Fibroblast of gingiva (primary cell): ENCODE measurements at regions not wholly inside any gene's neighbourhood (a gene's known extent, or its start where the extent isn't known, plus 50 kb on each side); places are given as distances from the start of the nearest gene placed in this dataset.
"Not testable (repeated sequence)": the region's sequence is repeated elsewhere in the genome, so short reads cannot be mapped to it uniquely, and the experiment has no call there.

Experiments
- DNase-seq: peaks from one replicate; pipeline ENCODE4 v3.0.0-alpha.2; 2011; ENCODE audit warnings: low read depth

DNA sequence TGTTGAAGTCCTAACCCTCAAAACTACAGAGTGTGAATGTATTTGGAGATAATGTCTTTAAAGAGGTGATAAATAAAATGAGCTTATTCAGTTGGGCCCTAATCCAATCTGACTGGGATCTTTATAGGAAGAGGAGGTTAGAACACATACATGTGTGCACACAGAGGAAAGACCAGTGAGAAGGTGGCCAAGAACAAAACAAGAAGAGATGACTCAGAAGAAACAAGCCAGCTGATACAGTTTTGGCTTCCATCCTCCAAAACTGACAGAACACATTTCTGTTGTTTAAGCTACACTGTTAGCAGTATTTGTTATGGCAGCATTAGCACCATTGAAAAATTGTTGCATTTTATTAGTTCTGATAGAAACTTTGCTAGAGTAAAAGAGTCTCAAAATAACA lies 609.3 kb upstream of the IMPG1 start:
- DNase-seq: no peak

DNA sequence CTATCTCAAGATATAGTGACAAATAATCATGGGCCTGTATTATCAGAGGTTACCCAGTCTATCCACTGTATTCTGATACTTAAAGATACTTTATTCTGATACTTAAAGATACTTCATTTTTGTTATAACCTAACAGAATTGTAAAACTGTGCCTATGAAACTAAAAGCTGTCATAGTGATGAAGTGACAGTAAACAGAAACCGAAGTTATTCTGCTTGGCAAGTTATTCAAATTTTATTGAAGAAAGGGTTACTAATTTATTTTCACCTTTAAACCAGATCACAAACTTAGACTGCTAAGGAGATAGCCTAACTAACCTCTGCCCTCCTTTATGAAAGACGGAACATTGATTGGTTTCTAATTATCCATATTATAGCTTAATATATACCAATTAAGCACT lies 604.6 kb upstream of the IMPG1 start:
- no peak for DNase-seq

DNA sequence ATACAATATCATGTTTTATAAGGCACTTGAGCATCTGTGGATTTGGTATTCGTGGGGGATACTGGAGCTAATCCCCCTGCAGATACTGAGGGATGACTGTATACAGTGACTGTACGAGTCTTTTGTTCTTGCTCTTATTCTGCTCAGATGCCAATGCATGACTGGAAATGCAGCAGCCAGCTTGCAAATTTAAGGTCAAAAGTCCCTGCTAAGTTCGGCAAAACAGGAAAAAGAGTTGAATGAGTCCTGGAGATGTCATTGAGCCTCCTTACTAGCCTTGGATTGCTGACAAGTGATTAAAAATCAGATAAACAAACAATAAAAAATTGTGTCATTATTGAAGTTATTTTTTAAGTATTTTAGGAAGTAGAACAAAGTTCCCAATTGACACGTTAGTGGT lies 599.3 kb upstream of the IMPG1 start:
- DNase-seq: no peak

DNA sequence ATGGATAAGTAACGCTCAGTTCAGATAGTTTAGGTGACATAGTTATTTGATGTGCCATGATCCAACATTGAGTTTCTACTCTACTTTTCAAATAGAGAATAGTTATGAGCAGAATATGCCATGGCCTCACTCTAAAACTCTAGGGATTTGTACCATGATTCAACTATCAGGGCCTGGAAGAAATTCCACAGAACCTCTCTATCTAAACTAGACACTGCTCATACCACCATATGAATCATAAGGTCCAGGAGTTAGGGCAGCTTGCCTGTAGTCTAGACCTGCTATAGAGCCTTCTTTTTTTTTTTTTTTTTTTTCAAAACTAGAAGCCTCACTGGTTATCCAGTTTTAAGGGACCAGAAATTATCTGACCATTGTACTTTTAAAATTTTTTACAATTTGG lies 571.8 kb upstream of the IMPG1 start:
- DNase-seq: no peak

DNA sequence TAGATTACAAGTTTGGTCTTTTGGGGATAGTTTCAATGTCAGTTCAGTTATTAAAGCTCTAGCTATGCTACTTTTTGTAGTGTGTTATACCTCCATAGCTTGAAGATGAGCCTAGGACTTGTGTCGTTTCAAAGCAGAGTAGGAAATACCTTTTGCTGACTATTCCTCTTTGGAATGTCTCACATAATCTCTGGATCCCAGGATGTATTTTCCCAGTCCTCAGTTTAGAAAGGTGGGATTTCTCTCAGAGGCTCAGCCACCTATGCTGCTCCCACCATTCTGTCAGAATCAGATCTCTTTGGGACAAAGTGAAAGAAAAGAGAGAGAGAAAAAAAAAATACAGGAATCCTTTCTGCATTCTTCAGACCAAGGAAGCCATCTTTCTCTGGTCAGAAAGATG lies 567.5 kb upstream of the IMPG1 start:
- no peak for DNase-seq

DNA sequence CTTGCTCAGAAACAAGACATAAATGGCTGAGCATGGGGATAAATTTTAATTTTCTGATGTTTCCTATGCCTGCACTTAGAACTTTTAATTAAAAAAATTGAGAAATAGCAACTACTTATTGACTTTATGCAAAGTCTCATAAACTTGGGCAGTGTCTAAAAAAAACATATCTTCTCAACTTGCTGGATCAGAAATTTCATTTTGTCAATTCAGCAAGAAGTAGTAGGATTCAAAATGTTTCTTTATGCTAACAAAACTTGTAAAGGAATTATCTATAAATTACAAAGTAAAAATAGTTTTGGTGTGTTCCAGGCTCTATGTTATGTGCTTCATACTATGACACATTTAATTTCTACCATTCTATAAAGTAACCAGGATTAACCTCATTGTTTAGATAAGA lies 562.2 kb upstream of the IMPG1 start:
- DNase-seq: no peak

DNA sequence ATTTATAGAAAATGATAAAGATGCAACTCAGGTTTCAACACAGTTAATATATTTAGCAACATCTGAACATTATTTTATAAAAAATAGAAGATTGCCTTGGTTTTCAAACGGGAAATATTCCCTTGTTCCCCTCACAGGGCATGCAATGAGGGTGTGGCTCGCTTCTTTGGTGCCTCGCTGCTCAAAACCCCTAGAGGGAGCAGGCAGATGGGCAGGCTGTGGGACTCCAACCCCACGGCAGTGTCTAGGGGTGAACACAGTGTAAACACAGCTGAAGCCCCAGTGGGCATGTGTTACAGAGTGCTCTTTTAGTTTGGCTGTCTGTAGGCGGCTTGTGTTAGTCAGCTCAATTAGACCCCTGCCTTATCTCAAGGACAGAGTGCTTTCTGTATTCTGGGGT lies 560.8 kb upstream of the IMPG1 start:
- DNase-seq: no peak

DNA sequence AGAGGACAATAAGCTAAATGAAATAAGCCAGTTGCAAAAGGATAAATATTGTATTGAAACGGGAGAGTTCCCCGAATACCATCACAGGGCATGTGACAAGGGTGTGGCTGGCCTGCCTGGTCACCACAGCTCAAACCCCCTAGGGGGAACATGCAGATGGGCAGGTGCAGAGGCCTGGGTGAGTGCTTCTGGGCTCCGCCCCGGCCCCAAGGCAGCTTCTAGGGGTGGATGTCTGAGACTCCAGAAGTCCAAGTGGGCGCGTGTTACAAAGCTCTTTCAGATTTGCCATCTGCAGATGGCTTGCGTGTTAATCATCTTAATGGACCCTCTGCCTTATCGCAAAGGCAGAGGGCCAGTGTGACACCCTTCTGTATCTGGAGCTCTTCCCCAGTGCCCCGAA lies 559.2 kb upstream of the IMPG1 start:
- DNase-seq: no peak

DNA sequence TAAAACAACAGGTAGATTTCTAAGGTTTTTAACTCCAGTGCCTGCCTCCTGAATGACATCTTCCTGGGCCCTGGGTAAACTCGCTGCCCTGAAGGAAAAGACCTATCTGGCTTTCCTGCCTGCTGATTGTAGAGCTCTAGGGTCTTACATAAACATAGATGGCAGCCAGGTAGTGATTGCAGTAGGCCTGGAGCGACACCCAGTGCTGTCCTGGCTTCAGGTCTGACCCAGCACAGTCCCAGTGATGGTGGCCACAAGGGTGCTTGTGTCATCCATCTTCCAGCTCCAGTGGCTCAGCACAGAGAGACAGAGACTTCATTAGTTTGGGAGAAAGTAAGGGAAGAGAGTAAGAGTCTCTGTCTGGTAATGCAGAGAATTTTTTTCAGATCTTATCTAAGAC lies 542.9 kb upstream of the IMPG1 start:
- no peak for DNase-seq

DNA sequence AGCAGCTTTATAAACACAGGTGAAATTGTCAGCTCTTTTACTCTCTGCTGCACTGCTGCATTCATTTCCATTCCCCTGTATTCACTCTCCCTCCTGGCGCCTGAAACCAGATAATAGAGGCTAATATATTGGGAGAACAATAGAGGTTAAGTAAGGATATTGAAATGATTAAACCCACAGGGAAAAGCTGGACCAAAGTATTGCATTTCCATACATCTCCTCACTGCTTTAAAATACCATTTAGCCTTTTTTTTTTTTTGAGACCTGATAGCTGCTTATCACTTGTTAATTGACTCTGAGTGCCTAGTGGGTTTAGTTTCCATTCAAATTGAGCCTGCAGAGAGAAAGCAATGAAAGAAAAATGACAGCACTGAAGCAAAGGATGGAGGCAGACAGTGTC lies 540.5 kb upstream of the IMPG1 start:
- no peak for DNase-seq

DNA sequence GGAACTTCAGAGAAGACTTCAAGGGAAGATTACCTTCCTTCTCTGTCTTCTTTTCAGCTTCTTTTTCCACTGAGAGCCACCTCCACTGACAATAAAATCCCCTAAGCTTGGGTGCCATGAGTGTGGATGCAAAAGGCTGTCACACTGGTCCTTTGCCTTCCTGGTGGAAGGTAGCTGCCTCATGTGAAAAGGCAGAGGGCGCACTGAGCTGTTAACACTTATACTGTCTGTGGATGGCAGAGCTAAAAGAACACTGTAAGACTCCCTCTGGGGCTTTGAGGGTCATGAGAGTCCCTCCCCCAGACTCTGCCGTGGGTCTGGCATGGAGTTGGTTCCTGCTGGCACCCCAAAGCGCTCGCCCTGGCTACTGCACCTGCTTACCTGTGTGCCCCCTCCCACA lies 536.7 kb upstream of the IMPG1 start:
- DNase-seq: no peak

DNA sequence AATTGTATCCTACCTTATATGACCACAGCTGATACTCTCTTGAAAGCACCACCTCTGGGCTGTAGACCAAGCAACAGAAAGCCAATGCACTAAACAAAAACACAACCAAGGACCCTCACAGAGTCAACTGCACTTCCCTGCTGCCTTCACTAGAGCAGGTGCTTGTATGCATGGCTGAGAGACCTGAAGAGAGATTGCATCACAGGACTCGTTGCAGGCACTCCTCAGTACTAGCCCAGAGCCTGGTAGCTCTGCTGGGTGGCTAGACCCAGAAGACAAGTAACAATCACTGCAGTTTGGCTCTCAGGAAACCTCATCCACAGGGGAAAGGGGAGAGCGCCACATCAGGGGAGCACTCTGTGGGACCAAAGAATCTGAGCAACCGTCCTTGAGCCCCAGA lies 521.6 kb upstream of the IMPG1 start:
- DNase-seq: no peak

DNA sequence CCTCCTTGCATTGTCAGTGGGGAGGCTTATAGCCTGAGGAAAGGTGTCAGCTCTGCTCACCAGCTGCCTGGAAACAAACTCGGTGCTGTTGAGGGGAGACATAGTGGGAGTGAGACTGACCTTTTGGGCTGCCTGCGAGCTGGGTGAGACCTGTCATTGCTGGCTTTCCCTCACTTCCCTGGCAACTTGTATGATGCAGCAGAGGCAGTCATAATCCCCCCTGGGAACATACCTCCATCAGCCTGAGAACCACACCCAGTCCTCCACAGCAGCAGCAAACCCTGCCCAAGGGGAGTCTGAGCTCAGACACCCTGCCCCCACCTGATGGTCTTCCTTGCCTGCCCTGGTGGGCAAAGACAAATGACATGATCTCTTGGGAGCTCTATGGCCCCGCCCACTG lies 521.2 kb upstream of the IMPG1 start:
- DNase-seq: no peak

DNA sequence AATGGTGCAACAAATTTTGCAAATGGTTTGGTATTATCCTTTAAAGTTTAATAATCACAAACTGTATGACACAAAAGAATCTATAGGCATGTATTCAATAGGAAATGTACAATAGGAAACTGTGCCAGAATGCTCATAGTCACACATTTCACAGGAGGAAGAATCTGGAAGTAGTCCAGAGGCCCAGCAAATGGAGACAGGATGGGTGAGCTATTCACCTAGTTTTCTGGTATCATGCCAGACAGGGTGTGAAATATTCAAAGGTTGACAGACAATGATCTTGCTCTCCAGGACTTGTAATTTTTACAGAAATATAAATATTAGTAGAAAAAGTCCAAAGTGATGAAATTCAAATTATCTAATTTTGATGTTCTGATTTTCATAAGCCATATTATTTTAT lies 520.1 kb upstream of the IMPG1 start:
- DNase-seq: no peak

DNA sequence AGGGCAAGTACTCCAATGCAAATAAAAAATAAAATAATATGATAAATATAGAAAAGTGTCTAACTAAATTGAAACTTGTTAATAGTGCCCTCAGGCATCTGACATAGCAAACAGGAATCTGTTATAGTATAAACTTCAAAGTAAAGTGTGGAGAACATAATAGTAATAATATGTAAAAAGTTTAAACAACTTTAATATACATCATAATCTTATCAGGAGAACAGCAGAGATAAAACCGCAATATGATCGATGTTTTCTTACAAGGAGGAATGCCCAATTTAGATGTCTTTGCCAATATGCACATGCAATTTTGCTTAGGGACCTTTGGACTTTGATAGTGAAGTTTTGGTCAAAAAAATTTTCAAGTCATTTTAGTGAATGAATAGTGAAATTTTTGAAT lies 514.8 kb upstream of the IMPG1 start:
- no peak for DNase-seq

DNA sequence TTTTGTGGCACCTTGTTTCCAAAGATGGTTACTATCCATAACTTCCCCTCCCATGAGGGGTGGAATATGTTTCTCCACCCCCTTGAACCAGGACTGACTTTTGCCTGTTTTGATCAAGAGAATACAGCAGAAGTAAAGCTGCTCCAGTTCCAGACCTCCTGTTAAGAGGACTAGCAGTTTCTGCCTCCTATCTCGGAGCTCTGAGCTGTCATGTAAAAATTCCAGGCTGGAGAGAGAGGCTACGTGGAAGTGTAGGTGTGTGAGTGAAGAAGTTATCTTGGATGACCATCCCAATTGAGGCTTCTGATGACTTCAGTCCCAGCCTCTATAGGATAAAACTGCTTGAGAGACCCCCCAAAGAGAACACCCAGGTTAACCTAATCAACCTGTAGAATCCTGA lies 511.7 kb upstream of the IMPG1 start:
- no peak for DNase-seq

DNA sequence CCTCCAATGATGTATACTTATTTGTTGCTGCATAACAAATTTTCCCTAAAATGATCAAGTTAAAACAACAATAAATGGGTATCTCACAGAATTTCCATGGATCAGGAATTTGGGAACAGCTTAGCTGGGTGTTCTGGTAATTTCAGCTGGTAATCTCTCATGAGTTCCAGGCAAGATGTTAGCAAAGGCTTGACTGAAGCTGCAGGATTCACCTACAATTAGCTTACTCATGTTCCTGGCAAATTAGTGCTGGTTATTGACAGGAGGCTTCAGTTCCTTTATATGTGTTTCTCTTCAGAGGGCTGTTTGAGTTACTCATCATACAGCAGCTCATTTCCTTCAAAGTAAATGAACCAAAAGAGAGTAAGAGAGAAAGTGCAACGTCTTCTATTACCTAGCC lies 506.3 kb upstream of the IMPG1 start:
- DNase-seq: no peak

DNA sequence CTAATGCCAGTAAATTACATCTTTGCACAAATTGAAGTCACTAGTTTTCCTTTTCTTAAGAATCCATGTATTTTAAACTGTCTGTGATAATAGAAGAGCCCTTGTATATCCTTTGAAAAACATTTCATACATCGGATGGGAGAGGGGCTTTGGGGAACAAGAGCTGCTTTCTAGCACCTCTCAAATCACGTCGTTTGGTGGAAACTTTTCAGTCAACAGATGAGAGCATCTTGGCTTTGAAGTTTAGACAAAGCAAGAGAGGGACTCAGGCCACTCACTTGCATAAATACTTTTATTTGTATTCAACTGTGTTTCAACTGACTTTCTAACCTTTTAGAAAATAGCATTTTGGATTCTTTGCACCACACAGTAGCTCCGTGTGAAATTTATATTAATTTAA lies 502.3 kb upstream of the IMPG1 start:
- DNase-seq: no peak

DNA sequence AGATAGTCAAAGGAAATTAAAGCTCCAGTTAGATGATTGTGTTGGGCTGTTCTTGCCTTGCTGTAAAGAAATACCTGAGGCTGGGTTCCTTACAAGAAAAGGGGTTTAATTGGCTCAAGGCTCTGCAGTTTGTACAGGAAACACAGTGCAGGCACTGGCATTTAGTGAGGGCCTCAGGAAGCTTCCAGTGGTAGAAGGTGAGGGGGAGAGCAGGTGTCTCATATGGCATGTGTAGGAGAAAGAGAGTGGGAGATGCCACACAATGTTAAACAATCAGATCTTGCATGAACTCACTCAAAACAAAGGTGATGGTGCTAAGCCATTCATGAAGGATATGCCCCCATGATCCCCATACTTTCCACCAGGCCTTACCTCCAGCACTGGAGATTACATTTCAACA lies 493.5 kb upstream of the IMPG1 start:
- no peak for DNase-seq

DNA sequence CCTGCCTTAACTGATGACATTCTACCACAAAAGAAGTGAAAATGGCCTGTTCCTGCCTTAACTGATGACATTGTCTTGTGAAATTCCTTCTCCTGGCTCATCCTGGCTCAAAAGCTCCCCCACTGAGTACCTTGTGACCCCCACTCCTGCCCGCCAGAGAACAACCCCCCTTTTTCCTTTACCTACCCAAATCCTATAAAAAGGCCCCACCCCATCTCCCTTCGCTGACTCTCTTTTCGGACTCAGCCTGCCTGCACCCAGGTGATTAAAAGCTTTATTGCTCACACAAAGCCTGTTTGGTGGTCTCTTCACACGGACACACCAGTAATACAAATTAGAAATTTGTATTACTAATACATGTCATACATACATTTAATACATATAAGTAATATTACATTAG lies 489.9 kb upstream of the IMPG1 start:
- DNase-seq: not testable (repeated sequence)

DNA sequence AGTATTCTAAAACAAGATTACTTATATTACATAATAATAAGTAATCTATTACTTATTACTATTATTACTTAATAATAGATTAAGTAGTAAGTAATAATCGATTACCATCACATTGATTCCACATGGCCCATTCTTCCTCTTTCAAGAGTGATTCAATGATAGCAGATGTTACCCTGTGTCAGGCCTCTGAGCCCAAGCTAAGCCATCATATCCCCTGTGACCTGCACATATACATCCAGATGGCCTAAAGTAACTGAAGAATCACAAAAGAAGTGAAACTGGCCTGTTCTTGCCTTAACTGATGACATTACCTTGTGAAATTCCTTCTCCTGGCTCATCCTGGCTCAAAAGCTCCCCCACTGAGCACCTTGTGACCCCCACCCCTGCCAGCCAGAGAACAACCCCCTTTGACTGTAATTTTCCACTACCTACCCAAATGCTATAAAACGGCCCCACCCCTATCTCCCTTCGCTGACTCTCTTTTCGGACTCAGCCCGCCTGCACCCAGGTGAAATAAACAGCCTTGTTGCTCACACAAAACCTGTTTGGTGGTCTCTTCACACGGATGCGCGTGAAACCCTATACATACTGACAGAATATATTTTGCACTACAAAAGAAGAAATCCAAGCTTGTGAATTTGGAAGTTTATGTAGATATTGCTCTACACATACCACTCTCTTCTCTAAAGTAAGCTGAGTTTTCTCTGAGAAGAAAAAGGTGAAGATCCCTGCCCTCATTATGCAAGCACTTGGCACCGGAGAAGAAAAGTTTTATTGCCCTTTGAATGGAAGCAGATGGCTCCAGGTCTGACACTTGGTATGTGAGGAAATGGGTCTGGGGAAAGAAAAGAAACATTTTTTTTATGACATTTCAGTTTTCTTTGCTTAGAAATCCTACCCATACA lies 488.6 kb upstream of the IMPG1 start:
- DNase-seq: not testable (repeated sequence)

DNA sequence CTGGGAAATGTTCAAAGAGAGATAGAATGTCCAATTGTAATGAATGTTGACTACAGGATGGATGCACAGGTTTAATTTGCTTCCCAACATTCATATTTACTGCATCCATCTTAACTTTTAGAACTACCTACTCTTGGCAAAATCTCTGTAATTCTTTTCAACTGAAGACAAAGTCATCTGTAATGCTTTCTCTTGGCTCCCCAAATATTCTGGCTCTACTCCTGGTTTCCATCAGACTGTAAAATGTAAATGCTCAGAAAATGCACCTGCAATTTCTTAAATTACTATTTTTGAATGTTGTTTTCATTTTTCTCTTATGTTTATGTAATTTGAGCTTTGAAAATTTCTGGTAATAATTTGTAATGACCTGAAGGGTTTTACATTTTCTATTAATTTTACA lies 480.8 kb upstream of the IMPG1 start:
- DNase-seq: no peak

DNA sequence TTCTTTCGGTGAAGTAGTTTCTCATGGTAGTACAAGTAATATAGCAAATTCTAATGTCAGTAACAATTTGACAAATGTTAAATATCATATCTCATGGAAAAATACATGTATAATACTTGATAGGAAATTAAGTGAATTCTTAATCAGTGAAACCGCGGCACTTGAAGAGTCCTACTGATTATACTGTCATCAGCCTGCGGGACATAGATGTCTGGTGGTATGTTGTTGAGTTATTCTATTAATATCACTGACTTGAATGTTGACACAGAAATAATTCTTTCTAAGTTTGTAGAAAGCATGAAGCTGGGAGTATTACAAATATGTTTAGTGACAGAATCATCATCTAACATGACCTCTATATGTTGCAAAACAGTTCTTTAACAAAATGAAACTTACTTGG lies 479.8 kb upstream of the IMPG1 start:
- DNase-seq: no peak

DNA sequence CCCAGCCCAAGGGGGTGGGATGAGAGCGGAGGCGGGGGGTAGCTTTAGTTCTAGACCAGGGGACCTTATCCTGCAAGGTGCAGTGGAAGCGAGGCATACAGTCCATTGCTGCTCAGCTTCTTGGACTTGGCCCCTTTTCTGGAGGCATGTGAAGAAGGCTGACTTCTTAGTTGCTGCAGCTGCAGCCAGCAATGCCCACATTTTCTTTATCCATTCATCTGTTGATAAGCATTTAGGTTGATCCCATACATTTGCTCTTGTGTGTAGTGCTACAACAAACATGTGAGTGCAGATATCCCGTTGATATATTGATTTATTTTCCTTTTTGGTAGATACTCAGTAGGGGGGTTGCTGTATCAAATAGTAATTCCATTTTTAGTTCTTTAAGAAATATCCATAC lies 461.2 kb upstream of the IMPG1 start:
- DNase-seq: no peak
